H1 (cell line): ENCODE measurements at regions not wholly inside any gene's neighbourhood (a gene's known extent, or its start where the extent isn't known, plus 50 kb on each side); places are given as distances from the start of the nearest gene placed in this dataset.

Source experiments
- BACH1 ChIP-seq: IDR thresholded peaks from 2 replicates; pipeline ENCODE4 v1.6.1; 2012; ENCODE audit warnings: low read length, improper control_type of control experiment
- CHD7 ChIP-seq: fragments of 300-600 bp; sonication (generic); IDR thresholded peaks from 2 replicates; pipeline ENCODE4 v1.7.1; 2012; ENCODE audit warnings: low read length, moderate library complexity, mild to moderate bottlenecking, inconsistent platforms; ENCODE audit not compliant: insufficient replicate concordance
- EP300 ChIP-seq, 2 experiments: IDR thresholded peaks; 1 replicate in 1 of 2; 2 replicates in 1 of 2; pipeline ENCODE4 v1.6.1; 2011 to 2012; ENCODE audit warnings: low read depth in 2 of 2, low read length in 2 of 2, mild to moderate bottlenecking in 2 of 2, borderline replicate concordance in 1 of 2, inconsistent platforms in 1 of 2, moderate library complexity in 1 of 2
- MAFK ChIP-seq: IDR thresholded peaks from 2 replicates; pipeline ENCODE4 v1.6.1; 2012; ENCODE audit warnings: low read depth, mild to moderate bottlenecking, improper control_type of control experiment, low read length
- POLR2AphosphoS5 ChIP-seq: IDR thresholded peaks from 2 replicates; pipeline ENCODE4 v1.6.1; 2011; ENCODE audit warnings: low read depth, low read length

- TF ChIP-seq CHD7: no peak
- TF ChIP-seq MAFK: no peak
- TF ChIP-seq POLR2AphosphoS5: no peak
- no peak for TF ChIP-seq BACH1
- no peak for TF ChIP-seq EP300 (IDR thresholded peaks at IDR 0.05; ENCODE audit: borderline replicate concordance in 1 of 2, low read depth in 2 of 2, low read length in 2 of 2)
- TF ChIP-seq, all 59 proteins: peak for 0
Observed at GRCh38 chr11:131165036-131165435, 205.4 kb upstream of the NTM start (continued).
